ENCODE measurements at regions not wholly inside any gene's neighbourhood (a gene's known extent, or its start where the extent isn't known, plus 50 kb on each side); places are given as distances from the start of the nearest gene placed in this dataset.

DNA sequence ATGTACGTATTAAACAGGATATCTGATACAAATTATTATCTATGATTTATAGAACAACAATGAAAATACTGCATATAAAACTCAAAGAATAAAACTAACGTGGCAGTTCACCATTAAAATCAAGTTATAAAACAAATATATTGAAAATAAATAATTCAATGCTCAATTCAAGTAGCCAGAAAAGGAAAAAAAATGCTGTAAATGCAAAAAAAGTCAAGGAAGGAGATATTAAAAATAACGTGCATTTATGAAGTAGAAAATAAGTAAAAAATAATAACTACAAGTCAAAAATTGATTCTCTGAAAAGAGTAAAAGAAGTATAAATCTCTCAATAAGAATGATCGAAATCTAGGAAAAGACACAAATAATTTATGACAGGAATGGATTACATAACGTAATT is 460.5 kb upstream of the CD180 start:
- TF ChIP-seq EZH2 (IDR thresholded peaks at IDR 0.05; ENCODE audit: insufficient read depth, low read length) (no peak), CTCF (IDR thresholded peaks at IDR 0.05; ENCODE audit: insufficient read depth, low read depth, low read length) (no peak)

All from astrocyte (in vitro differentiated cells and primary cell).